ENCODE measurements at regions not wholly inside any gene's neighbourhood (a gene's known extent, or its start where the extent isn't known, plus 50 kb on each side); places are given as distances from the start of the nearest gene placed in this dataset.

DNA sequence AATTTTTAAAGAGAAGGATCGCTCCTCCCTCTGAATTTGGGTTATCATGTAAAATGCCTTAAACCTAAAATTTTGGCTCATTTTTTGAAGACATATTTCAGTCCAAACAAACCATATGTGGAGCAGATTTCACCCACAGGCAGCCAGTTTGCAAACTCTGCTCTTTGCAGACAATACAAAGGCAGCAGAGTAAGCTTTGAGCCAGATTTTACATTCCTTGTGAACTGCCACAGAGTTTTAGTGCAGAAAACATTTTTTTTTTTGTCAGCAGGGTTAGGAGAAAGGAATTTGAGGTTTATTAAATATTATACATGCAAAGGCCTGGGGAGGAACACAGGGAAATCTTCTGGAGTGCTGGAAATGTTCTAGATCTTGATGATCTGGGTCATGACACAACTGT is 171.9 kb upstream of the FN1 start:
- DNase-seq (ENCODE audit: low read depth in 1 of 2, low spot score in 1 of 2): no peak

GRCh38 chr2:215606219-215606618 is 170.4 kb upstream of the FN1 start:
- in situ Hi-C loops (cut with HindIII; ENCODE audit: low pct_unique_long_range_greater_than_20kb, low sequenced_read_pairs): no loop called here
- no peak for TF ChIP-seq JUND (IDR thresholded peaks at IDR 0.05; ENCODE audit: low read depth)
- DNase-seq (ENCODE audit: low read depth in 1 of 2, low spot score in 1 of 2): no peak

More for the DNA sequence above, 171.9 kb upstream of the FN1 start:
- TF ChIP-seq JUND (IDR thresholded peaks at IDR 0.05; ENCODE audit: low read depth): no peak
- in situ Hi-C loops (cut with HindIII; ENCODE audit: low pct_unique_long_range_greater_than_20kb, low sequenced_read_pairs): no loop called here

- no peak for TF ChIP-seq JUND (IDR thresholded peaks at IDR 0.05; ENCODE audit: low read depth)
- in situ Hi-C loops (cut with HindIII; ENCODE audit: low pct_unique_long_range_greater_than_20kb, low sequenced_read_pairs): no loop called here
- no peak for DNase-seq (ENCODE audit: low read depth in 1 of 2, low spot score in 1 of 2)
These were observed 169.3 kb upstream of the FN1 start for GRCh38 chr2:215605214-215605613.

DNA sequence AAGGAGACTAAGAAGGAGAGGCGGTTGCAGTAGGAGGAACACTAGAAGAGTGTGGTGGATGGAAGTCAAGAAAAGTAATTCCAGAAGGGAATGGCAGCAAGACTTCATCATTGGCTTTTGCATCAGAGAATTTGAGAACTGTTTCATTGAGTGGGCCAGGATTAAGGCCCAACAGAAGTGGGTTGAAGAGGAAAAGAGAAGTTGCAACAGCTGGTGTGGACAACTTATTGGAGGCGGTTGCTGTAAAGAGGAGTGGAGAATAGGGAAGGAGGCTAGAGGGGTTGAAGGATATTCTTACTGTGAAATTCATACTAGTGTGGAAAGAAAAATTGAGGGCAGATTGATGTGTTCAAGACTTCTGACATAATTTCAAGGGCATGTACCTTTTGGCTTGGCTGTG is 168.7 kb upstream of the FN1 start:
- no peak for TF ChIP-seq JUND (IDR thresholded peaks at IDR 0.05; ENCODE audit: low read depth)
- no peak for DNase-seq (ENCODE audit: low read depth in 1 of 2, low spot score in 1 of 2)
- in situ Hi-C loops (cut with HindIII; ENCODE audit: low pct_unique_long_range_greater_than_20kb, low sequenced_read_pairs): no loop called here

DNA sequence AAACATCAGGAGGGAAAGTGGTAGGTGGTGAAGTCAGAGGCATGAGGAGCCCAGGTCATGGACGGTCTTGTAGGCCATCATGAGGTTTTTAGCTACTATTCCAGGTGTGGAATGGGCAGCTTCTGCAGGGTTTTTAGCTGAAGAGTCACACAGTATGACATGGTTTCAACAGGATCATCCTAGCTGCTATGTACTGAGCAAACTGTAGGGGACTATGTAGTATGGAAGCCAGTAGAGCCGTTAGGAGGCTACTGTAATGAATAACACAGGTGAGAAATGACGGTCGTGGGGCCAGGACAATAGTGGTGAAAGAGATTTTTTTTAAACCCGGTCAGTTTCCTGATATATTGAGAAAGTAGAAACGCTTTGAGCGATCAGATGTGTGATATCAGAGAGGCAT is 167.6 kb upstream of the FN1 start:
- in situ Hi-C loops (cut with HindIII; ENCODE audit: low pct_unique_long_range_greater_than_20kb, low sequenced_read_pairs): no loop called here
- no peak for TF ChIP-seq JUND (IDR thresholded peaks at IDR 0.05; ENCODE audit: low read depth)
- no peak for DNase-seq (ENCODE audit: low read depth in 1 of 2, low spot score in 1 of 2)

- DNase-seq (ENCODE audit: low read depth in 1 of 2, low spot score in 1 of 2): no peak
- in situ Hi-C loops (cut with HindIII; ENCODE audit: low pct_unique_long_range_greater_than_20kb, low sequenced_read_pairs): no loop called here
- TF ChIP-seq JUND (IDR thresholded peaks at IDR 0.05; ENCODE audit: low read depth): no peak
These were observed 167.1 kb upstream of the FN1 start for GRCh38 chr2:215602997-215603396.

GRCh38 chr2:215601990-215602721 is 166.3 kb upstream of the FN1 start:
- in situ Hi-C loops (cut with HindIII; ENCODE audit: low pct_unique_long_range_greater_than_20kb, low sequenced_read_pairs): no loop called here
- no peak for TF ChIP-seq JUND (IDR thresholded peaks at IDR 0.05; ENCODE audit: low read depth)

DNA sequence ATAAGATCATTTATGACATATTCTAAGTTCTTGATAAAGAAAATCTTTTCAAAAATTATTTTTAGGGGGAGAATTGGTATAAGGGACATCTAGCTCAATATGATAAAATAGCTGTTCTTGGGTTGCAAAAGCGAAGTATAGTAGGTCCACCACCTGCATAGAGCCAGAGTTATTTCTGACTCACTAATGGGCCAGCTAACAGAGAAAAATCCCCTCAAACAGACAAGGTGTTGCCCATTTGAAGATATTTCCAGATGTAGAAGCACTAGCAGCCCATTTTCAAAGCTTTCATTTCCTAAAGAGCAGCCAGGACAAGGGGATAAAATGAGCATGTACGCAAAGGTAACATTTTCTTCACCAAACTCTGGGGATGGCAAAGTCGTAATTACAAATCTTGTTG is 165.7 kb upstream of the FN1 start:
- no peak for TF ChIP-seq JUND (IDR thresholded peaks at IDR 0.05; ENCODE audit: low read depth)
- no peak for DNase-seq (ENCODE audit: low read depth in 1 of 2, low spot score in 1 of 2)
- in situ Hi-C loops (cut with HindIII; ENCODE audit: low pct_unique_long_range_greater_than_20kb, low sequenced_read_pairs): no loop called here

More at GRCh38 chr2:215601990-215602721, 166.3 kb upstream of the FN1 start:
- DNase-seq (ENCODE audit: low read depth in 1 of 2, low spot score in 1 of 2): no peak

GRCh38 chr2:215598376-215598975 is 162.6 kb upstream of the FN1 start:
- DNase-seq (ENCODE audit: low read depth in 1 of 2, low spot score in 1 of 2): no peak
- in situ Hi-C loops (cut with HindIII; ENCODE audit: low pct_unique_long_range_greater_than_20kb, low sequenced_read_pairs): no loop called here
- no peak for TF ChIP-seq JUND (IDR thresholded peaks at IDR 0.05; ENCODE audit: low read depth)

GRCh38 chr2:215597577-215597976 is 161.7 kb upstream of the FN1 start:
- DNase-seq (ENCODE audit: low read depth in 1 of 2, low spot score in 1 of 2): no peak
- TF ChIP-seq JUND (IDR thresholded peaks at IDR 0.05; ENCODE audit: low read depth): no peak
- in situ Hi-C loops (cut with HindIII; ENCODE audit: low pct_unique_long_range_greater_than_20kb, low sequenced_read_pairs): no loop called here

DNA sequence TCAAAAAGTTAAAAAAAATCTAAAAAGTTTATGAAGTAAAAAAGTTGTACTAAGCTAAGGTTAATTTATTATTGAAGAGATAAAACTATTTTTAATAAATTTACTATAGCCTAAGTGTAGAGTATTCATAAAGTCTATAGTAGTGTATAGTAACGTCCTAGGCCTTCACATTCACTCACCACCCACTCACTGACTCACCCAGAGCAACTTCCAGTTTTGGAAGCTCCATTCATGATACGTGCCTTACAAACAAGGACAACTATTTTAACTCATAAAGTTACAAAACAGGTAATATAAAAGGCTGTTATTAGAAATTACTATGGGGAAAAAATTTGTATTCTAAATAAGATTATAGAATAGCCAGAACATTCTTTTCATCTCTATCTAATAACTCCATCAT is 158.9 kb upstream of the FN1 start:
- in situ Hi-C loops (cut with HindIII; ENCODE audit: low pct_unique_long_range_greater_than_20kb, low sequenced_read_pairs): no loop called here
- no peak for DNase-seq (ENCODE audit: low read depth in 1 of 2, low spot score in 1 of 2)
- TF ChIP-seq JUND (IDR thresholded peaks at IDR 0.05; ENCODE audit: low read depth): no peak

GRCh38 chr2:215590010-215590745 is 154.3 kb upstream of the FN1 start:
- no peak for DNase-seq (ENCODE audit: low read depth in 1 of 2, low spot score in 1 of 2)
- in situ Hi-C loops (cut with HindIII; ENCODE audit: low pct_unique_long_range_greater_than_20kb, low sequenced_read_pairs): no loop called here
- no peak for TF ChIP-seq JUND (IDR thresholded peaks at IDR 0.05; ENCODE audit: low read depth)

DNA sequence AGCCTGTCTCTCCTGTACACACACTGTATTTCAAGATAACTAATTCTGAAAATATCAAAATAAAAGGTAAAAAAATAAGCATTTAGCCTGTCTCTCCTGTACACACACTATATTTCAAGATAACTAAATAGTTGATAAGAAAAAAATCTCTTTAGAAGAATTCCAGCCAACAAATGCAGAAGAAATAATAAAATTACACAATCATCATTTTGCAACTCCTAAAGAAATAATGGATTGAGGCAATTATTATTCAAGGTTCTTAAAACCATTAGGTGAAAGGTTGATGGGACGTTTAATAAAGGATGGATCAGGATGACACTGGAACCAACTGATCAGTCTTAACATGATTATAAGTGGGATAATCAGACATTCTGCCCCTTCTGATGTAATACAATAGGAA is 148.0 kb upstream of the FN1 start:
- in situ Hi-C loops (cut with HindIII; ENCODE audit: low pct_unique_long_range_greater_than_20kb, low sequenced_read_pairs): no loop called here

More for the DNA sequence above, 148.0 kb upstream of the FN1 start:
- no peak for TF ChIP-seq JUND (IDR thresholded peaks at IDR 0.05; ENCODE audit: low read depth)
- no peak for DNase-seq (ENCODE audit: low read depth in 1 of 2, low spot score in 1 of 2)

All from T47D (cell line).